Peyer's patch (tissue), 4 donors: ENCODE measurements at regions not wholly inside any gene's neighbourhood (a gene's known extent, or its start where the extent isn't known, plus 50 kb on each side); places are given as distances from the start of the nearest gene placed in this dataset.
A peak's percentile ranks its signal among the peaks of the same experiment; 100 is the strongest.

Experiments
- DNase-seq, 3 donors: peaks; one replicate each; pipeline ENCODE4 v3.0.0-alpha.2; 2017 to 2019
- H3K27ac ChIP-seq, 4 donors: fragments of 200-600 bp; sonication (generic); one replicate each; pipeline ENCODE4 v1.5.1; 2016 to 2019
- H3K27me3 ChIP-seq, 2 donors: fragments of 200-600 bp; sonication (generic); one replicate each; pipeline ENCODE4 v1.5.1; 2019
- H3K36me3 ChIP-seq, 3 donors: fragments of 200-600 bp; sonication (generic); one replicate each; pipeline ENCODE4 v1.5.1; 2016 to 2019
- H3K4me1 ChIP-seq, 4 donors: fragments of 200-600 bp; sonication (generic); one replicate each; pipeline ENCODE4 v1.5.1; 2016 to 2019
- H3K4me3 ChIP-seq, 4 donors: fragments of 200-600 bp; sonication (generic); 1 replicate in 3 of 4; 2 replicates in 1 of 4; pipeline ENCODE4 v1.5.1; 2016 to 2019; ENCODE audit warnings: mild to moderate bottlenecking in 1 of 4
- H3K9me3 ChIP-seq, 4 donors: fragments of 200-600 bp; sonication (generic); one replicate each; pipeline ENCODE4 v1.5.1; 2016 to 2019; ENCODE audit warnings: mild to moderate bottlenecking in 1 of 4
- CTCF ChIP-seq, 6 experiments: fragments of 450-650 bp in 4 of 6; fragments of 200-600 bp in 2 of 6; sonication (generic) in 1 of 6; IDR thresholded peaks; one replicate each; pipeline ENCODE4 v1.5.1; 2017 to 2019; ENCODE audit warnings: antibody characterized with exemption in 6 of 6, mild to moderate bottlenecking in 3 of 6, moderate library complexity in 1 of 6
- POLR2A ChIP-seq, 2 donors: fragments of 450-650 bp; IDR thresholded peaks; one replicate each; pipeline ENCODE4 v1.5.1; 2017; ENCODE audit warnings: antibody characterized with exemption in 2 of 2, mild to moderate bottlenecking in 2 of 2, moderate library complexity in 2 of 2

DNA sequence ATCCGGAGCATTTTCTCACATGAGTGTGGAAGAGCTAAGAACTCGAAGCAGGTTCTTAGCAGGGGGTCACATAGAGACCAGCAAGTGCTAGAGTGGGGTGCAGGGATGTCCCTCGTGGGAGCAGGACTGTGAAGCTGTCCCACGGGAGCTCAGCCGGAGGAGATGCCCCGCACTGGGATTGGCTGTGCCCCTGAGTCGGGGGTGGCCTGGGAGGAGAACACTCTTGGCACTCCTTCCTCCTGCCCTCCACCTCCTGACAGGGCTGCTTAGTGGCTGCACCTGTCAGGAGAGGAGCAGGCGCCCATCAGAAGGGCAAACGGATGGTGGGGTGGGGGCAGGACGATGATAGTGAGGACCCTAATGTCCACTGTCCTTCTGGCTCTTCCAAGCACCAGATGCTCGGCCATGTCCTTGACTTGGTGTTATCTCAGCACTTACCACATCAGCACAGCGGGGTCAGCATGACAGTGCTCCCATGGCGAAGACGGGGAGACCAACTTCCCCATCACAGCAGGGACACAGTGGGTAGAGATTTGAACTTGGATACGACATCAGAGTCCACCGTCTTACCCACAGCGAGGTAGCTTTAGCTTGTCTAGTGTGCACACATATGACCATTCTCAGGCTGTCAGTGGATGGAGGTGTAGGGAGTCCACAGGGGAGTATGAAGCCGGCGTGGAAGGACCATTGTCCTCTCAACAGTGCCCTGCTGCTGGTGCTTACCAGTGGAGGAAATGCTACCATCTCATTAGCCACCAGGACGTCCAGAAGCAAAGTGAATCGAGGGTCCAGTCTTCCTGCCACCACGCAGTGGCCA, 142.5 kb upstream of the SHH start:
- no peak overlapping the region for H3K27ac ChIP-seq
- no peaks in the 10 kb centered on the region for H3K27me3 ChIP-seq
- no peaks in the 10 kb centered on the region for H3K9me3 ChIP-seq
- no peak overlapping the region for H3K4me3 ChIP-seq
- no peaks in the 10 kb centered on the region for H3K36me3 ChIP-seq
- DNase-seq, result no peak
- peaks cover 0 to 15% (median 0%) of the 10 kb centered on the region in 4 donors for H3K4me1 ChIP-seq
- TF ChIP-seq CTCF (IDR thresholded peaks at IDR 0.05), result no peak
- TF ChIP-seq POLR2A (IDR thresholded peaks at IDR 0.05), result no peak

GRCh38 chr7:155953781-155954549, 141.7 kb upstream of the SHH start:
- TF ChIP-seq POLR2A (IDR thresholded peaks at IDR 0.05) (no peak), CTCF (IDR thresholded peaks at IDR 0.05) (peak in 3 of 6 experiments; percentile 19 to 31 (median 30))
- H3K27ac ChIP-seq, result no peak overlapping the region
- no peak overlapping the region for H3K4me3 ChIP-seq
- H3K9me3 ChIP-seq, result no peaks in the 10 kb centered on the region
- DNase-seq, result peak in 2 of 3 donors; percentile 46 to 68
- no peaks in the 10 kb centered on the region for H3K27me3 ChIP-seq
- H3K36me3 ChIP-seq, result no peaks in the 10 kb centered on the region
- H3K4me1 ChIP-seq, result peaks cover 0 to 10% (median 0%) of the 10 kb centered on the region in 4 donors

GRCh38 chr7:155953501-155953778, 141.2 kb upstream of the SHH start:
- Histone ChIP-seq H3K27me3 (no peaks in the 10 kb centered on the region), H3K36me3 (no peaks in the 10 kb centered on the region), H3K9me3 (no peaks in the 10 kb centered on the region), H3K4me1 (peaks cover 0 to 10% (median 0%) of the 10 kb centered on the region in 4 donors), H3K27ac (no peak overlapping the region), H3K4me3 (no peak overlapping the region)
- no peak for TF ChIP-seq CTCF (IDR thresholded peaks at IDR 0.05)
- TF ChIP-seq POLR2A (IDR thresholded peaks at IDR 0.05), result no peak
- no peak for DNase-seq

DNA sequence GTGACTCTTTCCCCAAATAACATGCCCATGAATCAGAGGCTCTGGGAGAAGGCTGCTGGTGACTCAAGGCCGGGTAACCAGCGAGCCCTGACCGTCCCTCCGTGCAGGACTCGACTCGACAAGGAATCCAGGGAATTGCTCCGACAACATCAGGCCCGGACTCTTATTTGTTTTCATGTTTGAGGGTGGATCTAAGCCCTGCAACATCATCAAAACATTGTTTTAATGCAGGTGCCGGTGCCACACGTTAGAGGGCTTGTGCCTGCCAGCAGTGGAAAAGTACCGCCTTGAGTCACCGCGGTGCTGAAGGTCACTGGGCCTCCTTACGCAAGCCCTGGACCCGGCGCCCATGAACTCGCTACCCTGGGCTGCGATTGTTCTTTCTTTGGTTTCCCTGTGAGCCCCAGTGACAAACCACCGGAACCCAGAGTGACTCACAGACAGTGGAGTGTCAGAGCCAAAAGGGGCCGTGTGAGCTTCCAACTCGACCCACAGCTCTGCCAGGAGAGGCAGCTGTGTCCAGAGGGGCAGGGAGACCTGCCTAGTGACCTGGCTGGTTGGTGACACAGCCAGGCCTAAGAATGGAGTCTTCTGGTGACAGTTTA, 139.4 kb upstream of the SHH start:
- Histone ChIP-seq H3K27me3 (no peaks in the 10 kb centered on the region), H3K4me1 (peaks cover 0 to 10% (median 0%) of the 10 kb centered on the region in 4 donors), H3K4me3 (no peak overlapping the region), H3K9me3 (no peaks in the 10 kb centered on the region), H3K27ac (peak overlapping the region in 3 of 4 donors; percentile 14 to 78 (median 76)), H3K36me3 (no peaks in the 10 kb centered on the region)
- TF ChIP-seq POLR2A (IDR thresholded peaks at IDR 0.05), result no peak
- peak in 2 of 6 experiments; percentile 4 to 11 for TF ChIP-seq CTCF (IDR thresholded peaks at IDR 0.05)
- peak; percentile 17 to 90 (median 86) for DNase-seq

DNA sequence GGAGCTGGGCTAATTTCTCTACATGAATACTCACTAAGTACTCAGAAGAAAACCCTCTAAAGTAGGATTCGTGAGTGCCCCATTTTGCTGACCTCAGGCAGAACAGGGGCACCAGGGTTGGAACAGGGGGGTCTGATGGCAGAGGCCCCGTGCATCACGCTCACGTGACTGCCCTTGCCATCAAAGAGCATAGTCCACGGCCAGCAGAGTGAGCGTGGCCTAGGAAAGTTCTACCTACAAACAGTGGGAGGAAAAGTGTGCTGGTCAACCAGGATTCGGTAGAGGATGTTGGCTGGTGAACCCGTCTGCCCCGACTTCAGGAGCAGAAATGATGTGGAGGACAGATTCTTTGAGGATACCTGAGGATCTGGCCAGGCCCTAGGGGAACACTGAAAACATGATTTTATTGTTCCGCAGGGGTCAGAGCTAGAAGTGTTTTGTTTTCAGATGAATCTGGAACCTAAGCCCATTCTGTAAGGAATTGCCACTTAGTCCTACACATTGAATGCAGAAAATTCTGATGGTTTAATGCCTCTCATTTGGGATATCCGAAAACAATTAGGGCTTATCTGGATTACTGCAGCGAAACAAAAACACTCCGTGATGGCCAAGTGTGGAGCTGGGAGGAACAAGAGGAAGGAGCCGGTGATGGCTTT, 138.8 kb upstream of the SHH start:
- DNase-seq, result peak in 1 of 3 donors; percentile 43
- H3K36me3 ChIP-seq, result no peaks in the 10 kb centered on the region
- peak overlapping the region in 3 of 4 donors; percentile 14 to 78 (median 76) for H3K27ac ChIP-seq
- no peaks in the 10 kb centered on the region for H3K9me3 ChIP-seq
- no peaks in the 10 kb centered on the region for H3K27me3 ChIP-seq
- no peak for TF ChIP-seq POLR2A (IDR thresholded peaks at IDR 0.05)
- no peak for TF ChIP-seq CTCF (IDR thresholded peaks at IDR 0.05)
- peaks cover 0 to 10% (median 0%) of the 10 kb centered on the region in 4 donors for H3K4me1 ChIP-seq
- H3K4me3 ChIP-seq, result no peak overlapping the region
